Neural progenitor cell (in vitro differentiated cells): ENCODE measurements at regions not wholly inside any gene's neighbourhood (a gene's known extent, or its start where the extent isn't known, plus 50 kb on each side); places are given as distances from the start of the nearest gene placed in this dataset.

ENCODE experiments used
- EZH2phosphoT487 ChIP-seq: fragments of 200-600 bp; sonication (generic); IDR thresholded peaks from 2 replicates; pipeline ENCODE4 v1.6.1; 2017; ENCODE audit warnings: antibody characterized with exemption
- TF ChIP-seq, protein P1 (sequence below): fragments of 200-600 bp; sonication (generic); IDR thresholded peaks from 2 replicates; pipeline ENCODE4 v1.5.1; 2017; ENCODE audit warnings: antibody characterized with exemption, mild to moderate bottlenecking

DNA sequence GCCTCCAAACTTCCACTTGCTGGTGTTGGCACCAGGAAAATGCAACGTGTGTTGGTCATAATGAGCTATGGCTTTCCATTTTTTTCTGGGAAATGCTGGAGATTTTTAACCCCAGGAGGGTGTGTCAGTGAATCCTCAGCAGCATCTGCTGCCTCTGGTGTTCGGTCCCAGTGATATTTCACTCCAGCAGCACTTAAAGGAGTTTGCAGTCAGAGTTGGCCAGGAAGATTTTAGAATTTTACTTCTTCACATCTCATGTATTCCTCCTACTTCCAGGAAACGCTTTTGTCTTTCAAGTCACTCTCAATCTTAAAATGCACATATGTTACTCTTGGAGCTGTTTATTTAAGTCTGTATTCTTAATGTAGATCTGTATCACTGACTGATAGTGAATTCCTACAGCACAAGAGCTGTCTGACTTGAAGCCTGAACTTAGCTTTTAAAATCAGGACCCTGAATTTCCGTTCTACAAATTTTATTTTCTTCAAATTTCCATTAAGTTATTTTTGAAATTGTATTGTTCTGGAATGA is 903.4 kb upstream of the SLC10A2 start:
- TF ChIP-seq, protein P1, sequence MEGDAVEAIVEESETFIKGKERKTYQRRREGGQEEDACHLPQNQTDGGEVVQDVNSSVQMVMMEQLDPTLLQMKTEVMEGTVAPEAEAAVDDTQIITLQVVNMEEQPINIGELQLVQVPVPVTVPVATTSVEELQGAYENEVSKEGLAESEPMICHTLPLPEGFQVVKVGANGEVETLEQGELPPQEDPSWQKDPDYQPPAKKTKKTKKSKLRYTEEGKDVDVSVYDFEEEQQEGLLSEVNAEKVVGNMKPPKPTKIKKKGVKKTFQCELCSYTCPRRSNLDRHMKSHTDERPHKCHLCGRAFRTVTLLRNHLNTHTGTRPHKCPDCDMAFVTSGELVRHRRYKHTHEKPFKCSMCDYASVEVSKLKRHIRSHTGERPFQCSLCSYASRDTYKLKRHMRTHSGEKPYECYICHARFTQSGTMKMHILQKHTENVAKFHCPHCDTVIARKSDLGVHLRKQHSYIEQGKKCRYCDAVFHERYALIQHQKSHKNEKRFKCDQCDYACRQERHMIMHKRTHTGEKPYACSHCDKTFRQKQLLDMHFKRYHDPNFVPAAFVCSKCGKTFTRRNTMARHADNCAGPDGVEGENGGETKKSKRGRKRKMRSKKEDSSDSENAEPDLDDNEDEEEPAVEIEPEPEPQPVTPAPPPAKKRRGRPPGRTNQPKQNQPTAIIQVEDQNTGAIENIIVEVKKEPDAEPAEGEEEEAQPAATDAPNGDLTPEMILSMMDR = no peak
- no peak for TF ChIP-seq EZH2phosphoT487
